Stimulated activated naive CD8-positive, alpha-beta T cell treated with anti-CD3 and anti-CD28 coated beads, Interleukin-15, Interleukin-2, amounts not matched to agents 100 ng/mL and 50 ng/mL, for 24 hours (primary cell): ENCODE measurements at regions not wholly inside any gene's neighbourhood (a gene's known extent, or its start where the extent isn't known, plus 50 kb on each side); places are given as distances from the start of the nearest gene placed in this dataset.
"Not testable (repeated sequence)": the region's sequence is repeated elsewhere in the genome, so short reads cannot be mapped to it uniquely, and the experiment has no call there.

Experiments
- H3K27ac Mint-ChIP-seq: one replicate; pipeline ENCODE4 v1.8.0; 2021; ENCODE audit warnings: mild to moderate bottlenecking, mixed read lengths
- H3K27me3 Mint-ChIP-seq: one replicate; pipeline ENCODE4 v1.8.0; 2021; ENCODE audit warnings: mixed read lengths
- H3K36me3 Mint-ChIP-seq: one replicate; pipeline ENCODE4 v1.8.0; 2021; ENCODE audit warnings: low read depth, mixed read lengths
- H3K4me1 Mint-ChIP-seq: one replicate; pipeline ENCODE4 v1.8.0; 2021; ENCODE audit warnings: low read depth, mixed read lengths
- H3K4me3 Mint-ChIP-seq: one replicate; pipeline ENCODE4 v1.8.0; 2021; ENCODE audit warnings: mild to moderate bottlenecking, mixed read lengths
- H3K9me3 Mint-ChIP-seq: one replicate; pipeline ENCODE4 v1.8.0; 2021; ENCODE audit warnings: mixed read lengths

DNA sequence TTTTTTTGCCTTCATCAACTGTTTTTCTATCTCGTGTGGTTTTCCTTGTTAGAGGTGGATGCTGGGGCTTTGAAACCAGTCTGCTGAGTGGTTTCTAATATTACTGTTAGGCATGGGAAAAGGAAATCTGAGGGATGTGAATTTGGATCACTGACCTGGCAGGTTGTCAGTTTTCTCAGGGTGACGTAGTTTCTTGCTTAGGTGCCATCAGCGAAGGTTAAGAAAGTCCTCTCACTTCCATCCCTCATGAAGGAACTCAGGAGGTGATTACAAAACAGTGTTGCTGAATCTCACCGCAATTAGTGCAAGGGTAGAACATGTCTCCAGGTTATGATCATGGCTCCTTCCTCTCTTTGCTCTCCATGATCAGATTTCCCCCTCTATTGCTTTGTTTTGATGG lies 135.9 kb downstream of the SOX4 start:
- Mint-ChIP-seq H3K36me3 (no peaks in the 10 kb centered on the region), H3K4me1 (no peaks in the 10 kb centered on the region), H3K27ac (no peak overlapping the region), H3K9me3 (no peaks in the 10 kb centered on the region), H3K4me3 (no peak overlapping the region), H3K27me3 (no peaks in the 10 kb centered on the region)

DNA sequence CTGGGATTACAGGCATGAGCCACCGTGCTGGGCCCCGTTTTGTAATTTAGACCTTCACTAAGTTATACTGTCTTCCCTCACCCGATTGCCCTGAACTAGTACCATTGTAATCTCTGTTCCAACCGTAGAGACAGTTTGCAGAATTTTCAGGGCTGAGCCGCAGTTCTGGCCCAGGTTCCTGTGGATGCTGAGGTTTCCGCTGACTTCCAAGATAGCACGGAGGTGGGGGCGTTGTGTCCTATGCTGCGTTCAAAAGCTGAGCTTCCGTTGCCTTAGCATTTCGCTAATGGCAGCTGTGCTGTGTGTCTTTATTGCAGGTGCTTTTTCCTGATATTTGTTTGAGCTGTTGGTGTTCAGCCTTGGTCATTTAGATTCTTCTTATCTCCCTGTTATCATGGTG lies 137.0 kb downstream of the SOX4 start:
- Mint-ChIP-seq H3K36me3 (no peaks in the 10 kb centered on the region), H3K27ac (no peak overlapping the region), H3K4me3 (no peak overlapping the region), H3K9me3 (no peaks in the 10 kb centered on the region), H3K27me3 (no peaks in the 10 kb centered on the region), H3K4me1 (no peaks in the 10 kb centered on the region)

DNA sequence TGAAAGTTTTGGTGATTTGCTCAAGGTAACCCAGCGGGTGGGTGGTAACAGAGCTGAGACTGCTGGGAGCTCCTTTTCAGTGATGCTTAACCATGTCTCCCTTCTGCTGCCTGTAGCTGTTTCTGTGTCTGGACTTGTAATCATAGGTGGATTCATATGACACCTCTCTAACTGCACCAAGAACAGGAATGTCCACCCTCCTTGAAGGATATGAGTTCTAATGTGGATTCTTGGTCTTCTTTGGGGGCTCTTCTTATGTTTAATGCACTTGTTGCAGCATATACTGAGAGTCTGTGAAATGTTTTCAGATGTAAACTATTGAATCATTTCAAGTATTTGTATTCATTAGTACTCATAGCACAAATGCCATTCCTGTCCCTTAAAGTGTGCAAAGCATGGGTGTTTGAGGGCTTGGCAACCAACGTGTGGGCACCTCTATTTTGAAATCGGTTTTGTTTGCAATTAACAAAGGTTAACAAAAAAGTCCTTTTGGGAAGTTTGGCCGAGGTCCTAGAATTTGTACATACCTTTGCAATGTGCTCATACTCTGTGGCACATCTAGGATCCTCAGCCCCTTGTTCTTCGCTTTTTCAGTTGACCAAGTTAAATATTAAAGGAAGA lies 138.0 kb downstream of the SOX4 start:
- no peak overlapping the region for H3K4me3 Mint-ChIP-seq
- no peaks in the 10 kb centered on the region for H3K9me3 Mint-ChIP-seq
- no peaks in the 10 kb centered on the region for H3K27me3 Mint-ChIP-seq
- H3K4me1 Mint-ChIP-seq = no peaks in the 10 kb centered on the region
- H3K36me3 Mint-ChIP-seq = no peaks in the 10 kb centered on the region
- H3K27ac Mint-ChIP-seq = no peak overlapping the region

DNA sequence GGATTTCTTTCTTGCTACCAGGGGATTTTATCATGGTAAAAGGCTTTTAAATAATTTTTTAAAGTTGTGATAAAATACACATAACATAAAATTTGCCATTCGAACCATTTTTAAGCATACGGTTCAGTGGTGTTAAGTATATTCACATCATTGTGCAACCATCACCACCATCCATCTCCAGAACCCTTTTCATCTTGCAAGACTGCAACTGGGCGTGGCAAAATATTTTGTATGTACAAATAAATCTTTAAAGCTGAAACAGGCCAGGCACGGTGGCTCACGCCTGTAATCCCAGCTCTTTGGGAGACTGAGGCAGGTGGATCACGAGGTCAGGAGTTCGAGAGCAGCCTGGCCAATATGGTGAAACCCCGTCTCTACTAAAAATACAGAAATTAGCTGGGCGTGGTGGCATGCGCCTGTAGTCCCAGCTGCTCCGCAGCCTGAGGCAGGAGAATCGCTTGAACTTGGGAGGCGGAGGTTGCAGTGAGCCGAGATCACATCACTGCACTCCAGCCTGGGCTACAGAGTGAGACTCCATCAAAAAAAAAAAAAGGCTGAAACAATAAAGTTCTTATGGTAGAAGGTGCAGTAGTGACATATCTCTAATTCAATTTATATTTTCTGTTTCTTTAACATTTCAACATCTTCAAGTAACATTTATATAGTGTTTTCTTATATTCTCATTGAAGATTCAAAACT lies 138.6 kb downstream of the SOX4 start:
- not testable (repeated sequence) for H3K4me3 Mint-ChIP-seq, H3K9me3 Mint-ChIP-seq, H3K36me3 Mint-ChIP-seq, H3K4me1 Mint-ChIP-seq, H3K27ac Mint-ChIP-seq, H3K27me3 Mint-ChIP-seq

DNA sequence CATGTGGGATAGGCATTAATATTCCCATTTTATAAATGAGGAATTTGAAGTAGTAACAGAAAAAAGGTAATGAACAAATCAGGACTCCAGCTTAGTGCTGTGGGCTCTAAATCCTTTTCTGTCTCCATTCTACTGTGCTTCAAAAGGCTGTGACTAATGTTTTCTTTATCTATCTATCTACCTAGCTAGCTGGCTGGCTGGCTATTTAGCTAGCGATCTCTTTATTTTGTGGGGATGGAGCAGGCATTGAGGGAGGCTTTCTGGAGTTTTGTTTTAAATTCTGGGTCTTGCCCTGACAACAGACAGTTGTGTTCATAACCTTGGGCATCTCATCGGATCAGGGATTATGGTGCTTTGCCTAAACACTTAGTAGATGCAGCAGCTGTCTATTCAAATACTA lies 139.2 kb downstream of the SOX4 start:
- Mint-ChIP-seq H3K27me3 (no peaks in the 10 kb centered on the region), H3K4me3 (no peak overlapping the region), H3K9me3 (no peaks in the 10 kb centered on the region), H3K36me3 (no peaks in the 10 kb centered on the region), H3K27ac (no peak overlapping the region), H3K4me1 (peaks cover 4% of the 10 kb centered on the region)

DNA sequence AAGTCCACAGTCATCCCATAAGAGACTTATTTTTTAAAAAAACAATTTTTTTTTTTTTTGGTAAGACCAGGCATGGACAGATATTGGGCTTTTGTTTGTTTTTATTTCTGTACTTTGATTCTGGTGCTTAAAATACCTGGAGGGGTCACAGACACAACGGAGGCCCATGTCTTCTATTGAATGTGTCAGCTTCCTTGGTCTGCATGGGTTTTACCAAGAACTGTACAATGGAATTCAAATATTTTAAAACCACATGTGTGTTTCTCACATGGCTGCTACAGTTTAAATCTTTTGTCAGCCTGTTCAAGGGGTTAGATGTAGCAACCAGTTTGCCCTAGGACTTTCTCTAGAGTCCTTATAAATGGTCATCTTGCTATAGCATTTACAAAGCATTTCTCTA lies 139.8 kb downstream of the SOX4 start:
- H3K4me3 Mint-ChIP-seq = no peak overlapping the region
- H3K9me3 Mint-ChIP-seq = no peaks in the 10 kb centered on the region
- no peak overlapping the region for H3K27ac Mint-ChIP-seq
- peaks cover 3% of the 10 kb centered on the region for H3K27me3 Mint-ChIP-seq
- H3K4me1 Mint-ChIP-seq = peaks cover 4% of the 10 kb centered on the region
- H3K36me3 Mint-ChIP-seq = no peaks in the 10 kb centered on the region

DNA sequence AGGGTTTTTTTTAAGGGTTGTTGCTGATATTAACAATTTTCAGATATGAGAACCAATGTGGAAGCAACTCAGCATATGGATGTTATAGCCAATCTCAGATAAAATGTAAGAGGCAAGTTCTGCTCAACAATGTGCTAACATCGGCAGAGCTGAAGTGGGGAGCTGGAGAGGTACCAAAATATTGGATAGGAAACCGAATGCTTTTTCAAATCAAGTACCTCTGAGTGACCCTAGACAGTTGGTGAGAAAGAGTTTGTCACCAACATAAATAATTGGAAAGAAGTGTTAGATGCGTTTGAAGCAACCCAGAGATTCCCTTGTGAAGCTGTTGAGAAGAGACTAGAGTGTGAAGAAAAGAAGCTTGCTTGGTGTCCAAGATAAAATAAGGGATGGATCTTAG lies 140.7 kb downstream of the SOX4 start:
- H3K27me3 Mint-ChIP-seq = peaks cover 3% of the 10 kb centered on the region
- no peaks in the 10 kb centered on the region for H3K9me3 Mint-ChIP-seq
- H3K36me3 Mint-ChIP-seq = no peaks in the 10 kb centered on the region
- no peak overlapping the region for H3K27ac Mint-ChIP-seq
- H3K4me3 Mint-ChIP-seq = no peak overlapping the region
- H3K4me1 Mint-ChIP-seq = peaks cover 4% of the 10 kb centered on the region

DNA sequence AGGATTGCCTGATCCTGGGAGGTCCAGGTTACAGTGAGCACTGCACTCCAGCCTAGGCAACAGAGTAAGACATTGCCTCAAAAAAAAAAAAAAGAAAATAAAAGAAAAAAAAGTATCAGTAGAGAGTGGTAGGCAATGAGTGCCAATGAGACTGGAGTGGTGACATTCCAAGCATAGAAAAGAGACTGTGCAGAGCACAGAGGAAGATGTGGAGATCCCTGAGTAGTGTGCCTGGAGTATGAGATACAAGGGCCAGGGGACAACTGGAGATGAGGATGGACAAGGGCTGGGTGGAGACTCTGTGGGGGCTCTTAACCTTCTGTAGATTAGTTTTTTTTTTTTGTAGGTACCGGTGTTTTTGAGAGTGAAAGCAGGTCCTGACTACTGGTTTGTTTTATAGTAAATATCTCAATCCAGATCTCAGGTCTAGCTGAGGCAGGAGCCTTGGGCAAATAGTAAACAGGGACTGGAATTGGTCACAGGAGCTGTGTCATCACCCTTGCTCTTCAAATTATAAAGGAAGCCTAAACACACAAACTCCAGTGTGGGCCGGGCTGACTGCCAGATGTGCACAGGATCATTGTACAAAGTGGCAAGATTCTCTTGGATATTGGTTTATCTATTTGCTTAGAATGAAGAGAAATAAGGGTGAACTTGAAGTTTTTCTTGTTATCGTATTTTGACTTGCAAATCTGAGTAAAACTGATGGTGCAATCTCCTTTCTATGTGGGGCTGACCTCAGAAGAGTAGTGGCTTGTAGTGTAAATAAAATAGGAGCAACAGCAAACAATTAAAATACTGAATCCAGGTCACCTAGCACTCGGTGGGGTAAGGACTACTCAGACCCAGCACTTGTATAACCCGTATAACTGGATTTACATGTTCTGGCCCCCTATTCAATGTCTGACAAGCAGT lies 144.9 kb downstream of the SOX4 start:
- Mint-ChIP-seq H3K9me3 (no peaks in the 10 kb centered on the region), H3K4me1 (peaks cover 4% of the 10 kb centered on the region), H3K27ac (no peak overlapping the region), H3K27me3 (peaks cover 3% of the 10 kb centered on the region), H3K36me3 (no peaks in the 10 kb centered on the region), H3K4me3 (no peak overlapping the region)

DNA sequence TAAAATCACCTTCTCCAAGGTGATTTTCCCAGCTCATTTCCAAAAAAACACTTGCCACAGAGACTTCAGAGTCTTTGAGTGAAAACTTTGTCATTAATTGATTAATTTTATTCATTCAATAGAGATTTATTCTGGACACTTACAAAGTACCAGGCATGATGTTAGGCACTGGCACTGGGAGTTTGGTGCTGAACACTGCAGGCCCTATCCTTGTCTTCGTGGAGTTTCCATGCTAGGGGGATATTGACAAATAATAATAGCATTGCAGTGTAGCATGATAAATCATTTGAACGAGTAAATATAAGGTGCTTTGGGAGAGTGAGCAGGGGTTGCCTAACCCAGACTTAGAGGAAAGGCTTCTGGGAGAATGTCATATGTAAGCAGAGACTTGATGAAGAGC lies 145.7 kb downstream of the SOX4 start:
- H3K36me3 Mint-ChIP-seq = no peaks in the 10 kb centered on the region
- peaks cover 3% of the 10 kb centered on the region for H3K27me3 Mint-ChIP-seq
- no peak overlapping the region for H3K4me3 Mint-ChIP-seq
- no peaks in the 10 kb centered on the region for H3K9me3 Mint-ChIP-seq
- H3K27ac Mint-ChIP-seq = no peak overlapping the region
- H3K4me1 Mint-ChIP-seq = peaks cover 4% of the 10 kb centered on the region

DNA sequence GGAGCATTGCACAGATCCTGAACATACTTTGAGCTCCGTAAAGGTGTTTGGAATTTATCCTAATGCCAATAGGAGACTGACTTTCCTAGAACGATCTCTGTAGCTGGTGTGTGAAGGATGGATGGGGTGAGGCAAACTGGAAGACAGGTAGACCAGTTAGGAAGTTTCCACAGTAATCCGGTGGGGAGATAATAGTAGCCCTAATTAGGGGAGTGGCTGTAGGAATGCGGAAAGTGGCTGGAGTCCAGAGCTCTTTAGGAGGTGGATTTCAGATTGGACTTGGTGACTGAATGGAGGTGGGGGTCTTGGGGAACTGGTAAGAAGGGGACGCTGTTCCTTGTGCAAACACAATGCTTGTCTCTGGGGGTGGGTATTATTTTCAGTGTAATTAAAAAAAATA lies 146.3 kb downstream of the SOX4 start:
- Mint-ChIP-seq H3K27me3 (peaks cover 3% of the 10 kb centered on the region), H3K4me3 (no peak overlapping the region), H3K36me3 (no peaks in the 10 kb centered on the region), H3K9me3 (no peaks in the 10 kb centered on the region), H3K27ac (no peak overlapping the region), H3K4me1 (peaks cover 4% of the 10 kb centered on the region)

DNA sequence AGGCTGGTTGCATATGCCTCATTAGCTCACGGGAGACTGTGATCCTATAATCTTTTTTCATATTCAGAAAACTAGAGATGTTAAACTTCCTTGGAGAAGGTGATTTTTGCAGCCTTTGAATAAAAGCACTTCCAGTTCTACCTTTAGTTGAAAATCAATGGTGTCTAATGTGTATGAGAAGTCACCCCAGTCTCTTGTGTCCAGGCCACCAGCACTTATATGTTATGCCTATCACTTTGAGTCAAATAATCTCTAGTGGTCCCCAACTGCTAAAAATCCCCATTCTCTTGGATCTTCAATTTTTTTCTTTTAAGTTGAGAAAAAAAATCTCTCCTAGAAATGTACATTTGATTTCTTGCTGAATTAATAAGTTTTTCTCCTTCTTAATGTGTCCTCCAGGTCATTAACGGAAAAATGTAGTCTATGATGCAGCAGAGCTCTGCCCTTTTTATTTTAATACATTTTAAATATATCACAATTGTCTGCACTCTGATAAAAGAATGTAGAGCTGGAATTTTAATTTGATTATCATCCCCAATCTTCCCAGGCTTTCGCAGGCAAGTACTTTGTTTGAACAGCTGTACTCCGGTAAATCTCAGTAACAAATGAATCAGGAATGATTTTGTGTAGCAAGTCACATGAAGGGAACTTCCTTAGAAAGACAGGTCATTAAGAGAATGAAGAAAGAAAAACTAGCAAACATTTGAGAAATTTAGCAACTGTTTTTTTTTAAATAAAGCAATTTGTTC lies 147.0 kb downstream of the SOX4 start:
- no peak overlapping the region for H3K4me3 Mint-ChIP-seq
- no peaks in the 10 kb centered on the region for H3K9me3 Mint-ChIP-seq
- peaks cover 4% of the 10 kb centered on the region for H3K4me1 Mint-ChIP-seq
- H3K36me3 Mint-ChIP-seq = no peaks in the 10 kb centered on the region
- peaks cover 3% of the 10 kb centered on the region for H3K27me3 Mint-ChIP-seq
- no peak overlapping the region for H3K27ac Mint-ChIP-seq

DNA sequence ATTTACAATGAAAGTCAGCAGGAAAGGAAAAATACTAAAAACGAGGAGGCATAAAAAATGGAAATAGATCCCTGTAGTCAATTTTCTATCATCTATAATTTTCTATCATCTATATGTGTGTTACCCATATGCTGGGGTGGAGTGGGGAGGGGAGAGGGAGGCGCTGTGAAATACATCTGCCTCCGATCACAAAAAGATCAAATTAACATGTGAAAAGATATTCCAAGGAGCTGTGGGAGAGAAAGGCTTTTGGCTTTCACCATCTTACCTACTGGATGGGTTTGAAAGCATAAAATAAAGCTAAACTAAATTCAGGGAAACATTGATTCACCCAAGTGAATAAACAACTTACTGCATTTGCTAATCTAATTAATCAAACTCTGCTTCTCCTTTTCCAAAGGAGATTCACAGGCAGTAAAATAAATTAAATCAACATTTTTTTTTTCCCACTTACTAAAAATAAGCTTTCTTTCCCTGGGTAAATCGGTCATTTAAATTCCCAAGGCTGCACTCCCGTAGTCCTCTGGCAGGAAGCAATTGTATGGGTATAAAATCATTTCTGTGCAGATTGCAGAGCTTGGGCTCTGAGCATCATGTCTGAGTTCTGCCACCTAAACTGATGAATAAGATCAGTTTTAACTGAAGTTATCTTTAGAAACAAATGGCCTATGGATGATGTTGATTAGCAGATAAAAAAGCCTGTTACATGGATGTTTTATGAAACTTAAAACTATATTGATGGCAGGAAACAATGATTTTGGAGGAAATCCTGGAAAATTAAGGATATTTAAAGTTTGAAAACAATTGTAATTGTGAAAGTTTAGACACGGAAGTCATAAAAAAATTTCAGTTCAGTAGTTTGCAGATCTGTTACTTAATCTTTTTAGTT lies 147.9 kb downstream of the SOX4 start:
- Mint-ChIP-seq H3K36me3 (no peaks in the 10 kb centered on the region), H3K9me3 (no peaks in the 10 kb centered on the region), H3K4me3 (no peak overlapping the region), H3K27ac (no peak overlapping the region), H3K27me3 (peaks cover 3% of the 10 kb centered on the region), H3K4me1 (peaks cover 4% of the 10 kb centered on the region)

DNA sequence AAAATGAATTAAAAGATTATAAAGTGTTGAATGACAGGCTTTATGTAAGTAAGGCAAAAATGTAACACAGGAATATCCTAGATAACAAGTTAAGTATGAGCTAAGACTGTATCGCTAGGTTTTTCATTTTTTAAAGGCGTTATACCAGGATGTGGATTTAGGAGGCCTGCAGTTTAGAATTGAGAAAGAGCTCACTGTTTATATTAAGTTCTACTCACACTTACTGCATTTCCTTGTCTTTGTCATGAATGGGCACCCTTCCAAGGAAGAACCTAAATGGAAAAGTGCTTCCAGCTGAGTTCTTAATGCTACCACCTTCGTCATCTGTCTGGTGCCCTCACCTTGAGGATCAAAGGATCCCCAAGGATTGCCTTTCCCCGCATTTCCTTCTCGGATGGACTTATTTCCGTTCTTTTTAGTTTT lies 148.7 kb downstream of the SOX4 start:
- Mint-ChIP-seq H3K4me3 (no peak overlapping the region), H3K27me3 (peaks cover 3% of the 10 kb centered on the region), H3K9me3 (no peaks in the 10 kb centered on the region), H3K27ac (no peak overlapping the region), H3K4me1 (peaks cover under 1% of the 10 kb centered on the region), H3K36me3 (no peaks in the 10 kb centered on the region)

DNA sequence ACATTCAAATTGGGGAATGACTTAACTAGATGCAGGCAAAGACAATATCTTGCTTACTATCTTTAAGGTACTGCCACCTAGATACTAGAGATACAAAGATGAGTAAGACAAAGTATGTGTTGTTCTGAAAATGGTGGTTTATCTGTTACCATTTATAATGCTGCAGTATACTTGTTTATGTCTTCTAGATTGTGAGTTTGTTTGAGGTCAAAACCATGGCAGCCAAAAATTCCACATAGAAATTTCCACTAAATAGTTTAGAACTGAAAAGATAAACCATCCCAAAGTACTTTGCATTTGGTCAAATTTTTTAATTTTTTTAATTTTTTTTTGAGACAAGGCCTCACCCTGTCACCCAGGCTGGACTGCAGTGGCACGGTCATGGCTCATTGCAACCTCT lies 150.8 kb downstream of the SOX4 start:
- Mint-ChIP-seq H3K27me3 (no peaks in the 10 kb centered on the region), H3K27ac (no peak overlapping the region), H3K4me1 (peaks cover 3% of the 10 kb centered on the region), H3K9me3 (no peaks in the 10 kb centered on the region), H3K36me3 (no peaks in the 10 kb centered on the region), H3K4me3 (no peak overlapping the region)
